AG09319 (cell line): ENCODE measurements at regions not wholly inside any gene's neighbourhood (a gene's known extent, or its start where the extent isn't known, plus 50 kb on each side); places are given as distances from the start of the nearest gene placed in this dataset.

ENCODE experiments used
- DNase-seq: peaks from one replicate; pipeline ENCODE4 v3.0.0-alpha.2; 2010; ENCODE audit warnings: low read depth; ENCODE audit errors: extremely low read depth
- TF ChIP-seq, protein P1 (sequence below): IDR thresholded peaks from 2 replicates; pipeline ENCODE4 v1.5.1; 2011; ENCODE audit warnings: low read depth, mild to moderate bottlenecking, inconsistent platforms, low read length, moderate library complexity

DNA sequence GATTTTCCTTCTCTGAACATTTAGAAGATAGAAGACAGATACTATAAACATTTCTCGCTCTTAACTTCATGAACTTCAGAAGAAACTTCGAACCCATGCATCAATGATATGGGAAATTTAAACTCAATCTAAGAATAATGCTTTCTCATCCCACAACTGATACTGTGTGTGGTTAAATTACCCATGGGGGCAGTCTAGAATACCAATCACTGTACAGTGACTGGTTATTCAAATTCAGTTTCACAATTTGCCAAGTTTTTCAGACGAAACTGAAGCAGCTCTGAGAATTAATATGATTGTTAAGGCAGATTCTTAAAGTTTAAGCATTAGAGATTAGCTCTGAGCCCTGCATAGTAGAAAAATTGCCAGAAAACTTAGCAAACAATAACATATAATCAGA lies 431.0 kb downstream of the SH3GL2 start:
- TF ChIP-seq, protein P1, sequence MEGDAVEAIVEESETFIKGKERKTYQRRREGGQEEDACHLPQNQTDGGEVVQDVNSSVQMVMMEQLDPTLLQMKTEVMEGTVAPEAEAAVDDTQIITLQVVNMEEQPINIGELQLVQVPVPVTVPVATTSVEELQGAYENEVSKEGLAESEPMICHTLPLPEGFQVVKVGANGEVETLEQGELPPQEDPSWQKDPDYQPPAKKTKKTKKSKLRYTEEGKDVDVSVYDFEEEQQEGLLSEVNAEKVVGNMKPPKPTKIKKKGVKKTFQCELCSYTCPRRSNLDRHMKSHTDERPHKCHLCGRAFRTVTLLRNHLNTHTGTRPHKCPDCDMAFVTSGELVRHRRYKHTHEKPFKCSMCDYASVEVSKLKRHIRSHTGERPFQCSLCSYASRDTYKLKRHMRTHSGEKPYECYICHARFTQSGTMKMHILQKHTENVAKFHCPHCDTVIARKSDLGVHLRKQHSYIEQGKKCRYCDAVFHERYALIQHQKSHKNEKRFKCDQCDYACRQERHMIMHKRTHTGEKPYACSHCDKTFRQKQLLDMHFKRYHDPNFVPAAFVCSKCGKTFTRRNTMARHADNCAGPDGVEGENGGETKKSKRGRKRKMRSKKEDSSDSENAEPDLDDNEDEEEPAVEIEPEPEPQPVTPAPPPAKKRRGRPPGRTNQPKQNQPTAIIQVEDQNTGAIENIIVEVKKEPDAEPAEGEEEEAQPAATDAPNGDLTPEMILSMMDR = no peak
- DNase-seq = no peak

DNA sequence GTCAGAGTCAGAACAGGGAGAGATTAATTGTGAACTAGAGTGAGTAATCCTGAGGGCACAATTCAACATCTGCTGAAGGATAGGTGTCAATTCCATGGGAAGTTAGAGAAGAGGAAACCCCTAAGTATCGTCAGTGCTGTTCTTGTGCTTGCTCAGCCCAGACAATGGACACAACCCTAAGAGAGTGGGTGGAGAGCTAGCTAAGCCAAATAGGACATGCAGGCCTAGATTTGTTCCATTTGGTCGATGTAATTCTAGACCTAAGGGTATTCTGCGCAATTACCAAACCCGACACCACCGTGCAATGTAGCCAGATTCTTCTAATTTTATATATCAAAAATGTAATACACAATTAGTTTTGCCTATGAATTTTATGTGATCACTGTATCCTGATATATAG lies 431.6 kb downstream of the SH3GL2 start:
- TF ChIP-seq, protein P1 = no peak
- DNase-seq = no peak

DNA sequence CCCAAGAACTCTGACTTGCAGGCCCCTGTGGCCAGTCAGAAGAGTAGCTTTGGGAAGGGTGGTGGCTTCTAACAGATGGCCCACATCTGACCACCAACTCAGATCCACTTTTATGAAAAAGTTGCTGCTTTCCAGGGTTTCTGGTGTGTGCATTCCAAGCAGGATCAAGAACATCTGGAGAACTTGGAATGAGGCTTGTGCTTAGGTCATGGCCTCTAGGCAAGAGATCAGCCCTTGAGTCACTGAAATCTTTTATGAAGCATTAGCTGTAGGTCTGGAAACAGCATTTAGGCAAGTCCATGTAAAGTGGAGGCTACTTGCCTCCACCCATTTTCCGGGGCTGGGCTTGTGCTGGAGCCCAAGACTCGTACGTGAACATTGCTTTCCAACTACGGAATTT lies 433.3 kb downstream of the SH3GL2 start:
- TF ChIP-seq, protein P1 = no peak
- no peak for DNase-seq

DNA sequence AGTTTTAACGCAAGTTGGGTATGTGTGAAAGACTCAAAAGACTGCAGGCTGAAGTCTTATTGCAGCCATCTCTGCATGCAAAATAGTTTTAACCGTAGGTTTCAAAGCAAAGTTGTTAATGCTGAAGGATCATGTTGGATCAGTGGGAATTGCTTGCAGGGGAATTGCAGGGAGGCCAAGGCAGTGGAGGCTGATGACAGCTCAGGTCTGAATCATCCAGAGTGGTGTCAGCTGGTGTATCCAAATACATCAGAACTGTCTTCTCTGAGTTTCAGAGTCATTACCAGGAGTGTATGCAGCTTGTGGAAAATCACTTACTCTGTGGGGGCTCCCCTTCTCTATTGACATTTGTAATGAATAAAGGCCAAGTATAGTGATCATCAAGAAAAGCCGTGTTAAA lies 435.7 kb downstream of the SH3GL2 start:
- TF ChIP-seq, protein P1 = no peak
- no peak for DNase-seq

DNA sequence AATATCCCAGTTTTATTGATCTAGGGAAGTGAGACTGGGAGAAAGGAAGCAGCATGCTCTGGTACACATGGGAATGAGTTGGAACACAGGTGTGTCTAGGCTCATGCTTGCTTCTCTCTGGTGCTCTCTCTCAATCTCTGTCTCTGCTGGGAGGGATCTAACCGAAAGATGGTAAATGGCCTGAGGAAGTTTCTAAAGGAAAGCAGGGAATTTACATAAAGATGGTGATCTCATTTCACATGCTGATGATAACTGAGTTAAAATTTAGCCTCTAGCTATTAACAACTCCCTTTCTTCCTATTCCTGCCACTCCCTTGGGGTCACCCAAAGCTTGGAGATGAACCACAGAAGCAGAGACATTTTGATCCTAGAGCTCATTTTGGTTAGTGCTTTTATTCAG lies 436.2 kb downstream of the SH3GL2 start:
- no peak for DNase-seq
- TF ChIP-seq, protein P1 = no peak

DNA sequence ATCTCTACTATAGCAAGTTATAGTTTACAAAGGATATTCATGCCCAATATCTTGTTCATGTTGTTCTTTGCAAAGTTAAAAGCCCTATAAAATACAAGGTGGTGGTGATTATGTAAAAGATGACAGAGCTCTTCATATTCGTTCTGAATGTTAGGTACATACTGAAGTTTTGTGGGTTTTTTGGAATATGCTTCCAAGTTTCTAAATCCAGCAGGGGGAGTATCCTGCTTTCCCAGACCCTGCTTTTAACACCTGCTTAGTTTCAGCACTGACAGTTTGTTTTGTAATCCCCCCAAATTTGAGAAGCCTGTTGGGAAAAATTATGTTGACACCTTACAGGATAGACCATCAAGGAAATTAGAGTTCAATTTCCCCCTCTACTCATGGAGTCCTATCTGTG lies 438.3 kb downstream of the SH3GL2 start:
- TF ChIP-seq, protein P1 = no peak
- DNase-seq = no peak

DNA sequence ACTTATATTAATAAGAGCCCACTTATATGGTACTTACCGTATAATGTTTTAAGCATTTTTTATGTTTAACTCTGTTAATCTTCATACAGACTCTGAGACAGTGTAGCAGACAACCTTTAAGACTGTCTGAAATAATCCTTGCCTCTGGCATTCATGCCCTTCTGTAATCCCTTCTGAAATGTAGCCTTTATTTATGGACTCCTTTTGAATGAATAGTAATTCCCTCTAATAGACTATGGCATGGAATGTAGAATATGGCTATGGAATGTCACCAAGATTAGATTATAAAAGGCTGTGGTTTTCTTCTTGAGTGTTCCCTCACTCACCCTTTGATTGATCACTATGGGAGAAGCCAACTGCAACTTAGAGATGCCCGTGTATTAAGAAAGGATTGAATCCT lies 439.4 kb downstream of the SH3GL2 start:
- DNase-seq = no peak

More for the DNA sequence above, 439.4 kb downstream of the SH3GL2 start:
- TF ChIP-seq, protein P1 = no peak
